Loucy (cell line): ENCODE measurements at regions not wholly inside any gene's neighbourhood (a gene's known extent, or its start where the extent isn't known, plus 50 kb on each side); places are given as distances from the start of the nearest gene placed in this dataset.

Experiments used
- H2AFZ ChIP-seq: fragments of 200-600 bp; sonication (generic); 2 replicates; pipeline ENCODE4 v1.6.0; 2016; ENCODE audit warnings: antibody characterized with exemption, mild to moderate bottlenecking, low read length, moderate library complexity
- H3F3A ChIP-seq: fragments of 200-600 bp; 2 replicates; pipeline ENCODE4 v1.6.0; 2016; ENCODE audit warnings: antibody characterized with exemption, low read depth, mild to moderate bottlenecking
- H3K27me3 ChIP-seq: fragments of 200-600 bp; sonication (generic); 2 replicates; pipeline ENCODE4 v1.6.1; 2014; ENCODE audit warnings: low read length, mild to moderate bottlenecking; ENCODE audit not compliant: insufficient read depth, poor library complexity, severe bottlenecking
- H3K36me3 ChIP-seq: fragments of 200-600 bp; sonication (generic); 2 replicates; pipeline ENCODE4 v1.6.1; 2016; ENCODE audit warnings: low read length; ENCODE audit not compliant: insufficient read depth
- H3K4me1 ChIP-seq: fragments of 200-600 bp; sonication (generic); 2 replicates; pipeline ENCODE4 v1.5.1; 2014; ENCODE audit warnings: low read length, mild to moderate bottlenecking; ENCODE audit not compliant: insufficient read depth, poor library complexity, severe bottlenecking
- H3K4me2 ChIP-seq: fragments of 200-600 bp; sonication (generic); 2 replicates; pipeline ENCODE4 v1.6.0; 2014; ENCODE audit warnings: antibody characterized with exemption, low read length, low read depth, mild to moderate bottlenecking; ENCODE audit not compliant: poor library complexity, severe bottlenecking
- H3K4me3 ChIP-seq: fragments of 200-600 bp; sonication (generic); 2 replicates; pipeline ENCODE4 v1.5.1; 2014; ENCODE audit warnings: low read length, mild to moderate bottlenecking, mixed read lengths; ENCODE audit not compliant: poor library complexity, severe bottlenecking
- H3K79me2 ChIP-seq: fragments of 200-600 bp; sonication (generic); 2 replicates; pipeline ENCODE4 v1.6.1; 2014; ENCODE audit warnings: low read length; ENCODE audit not compliant: insufficient read depth
- H3K9ac ChIP-seq: fragments of 200-600 bp; sonication (generic); 2 replicates; pipeline ENCODE4 v1.6.0; 2014; ENCODE audit warnings: mild to moderate bottlenecking, low read depth, low read length, moderate library complexity; ENCODE audit not compliant: poor library complexity, severe bottlenecking
- H3K9me2 ChIP-seq: fragments of 200-600 bp; sonication (generic); replicated peaks from 2 replicates; pipeline ENCODE4 v1.6.1; 2016; ENCODE audit warnings: low read depth, low read length, mixed read lengths
- H3K9me3 ChIP-seq: fragments of 200-600 bp; sonication (generic); 2 replicates; pipeline ENCODE4 v1.6.1; 2014; ENCODE audit warnings: mild to moderate bottlenecking, antibody characterized with exemption, low read length, low read depth; ENCODE audit not compliant: insufficient read depth
- H4K20me1 ChIP-seq: fragments of 200-600 bp; sonication (generic); 2 replicates; pipeline ENCODE4 v1.6.0; 2014; ENCODE audit warnings: antibody characterized with exemption, low read length, mild to moderate bottlenecking; ENCODE audit not compliant: insufficient read depth, poor library complexity, severe bottlenecking
- EZH2phosphoT487 ChIP-seq: fragments of 200-600 bp; IDR thresholded peaks from 2 replicates; pipeline ENCODE4 v1.6.1; 2018; ENCODE audit warnings: antibody characterized with exemption, mild to moderate bottlenecking, moderate library complexity, borderline replicate concordance
- TF ChIP-seq, protein P1 (sequence below): fragments of 200-600 bp; sonication (generic); conservative IDR thresholded peaks from 2 replicates; pipeline ENCODE4 v1.5.1; 2014; ENCODE audit warnings: mild to moderate bottlenecking, antibody characterized with exemption, low read length

DNA sequence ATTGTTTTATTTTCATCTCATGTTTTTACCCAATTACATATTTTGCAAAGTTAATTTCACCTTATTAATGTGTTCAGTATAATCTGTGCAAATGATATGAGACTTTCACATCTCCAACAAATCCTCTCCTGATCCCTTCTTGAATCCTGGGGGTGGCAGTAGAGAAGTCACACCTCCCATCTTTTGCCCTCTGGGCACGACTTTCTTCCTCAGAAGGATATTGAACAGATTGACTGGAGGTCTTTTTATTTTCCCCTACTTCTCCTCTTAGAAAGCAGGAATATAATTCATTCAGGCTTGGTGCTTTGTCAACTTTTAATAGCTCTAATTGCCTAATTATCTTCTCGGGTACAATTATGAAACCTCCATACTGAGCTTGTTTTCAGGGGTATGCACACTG is 1037.1 kb upstream of the NUDT12 start:
- H3K4me3 ChIP-seq, result no peak overlapping the region
- no peaks in the 10 kb centered on the region for H3F3A ChIP-seq
- no peaks in the 10 kb centered on the region for H3K36me3 ChIP-seq
- no peaks in the 10 kb centered on the region for H3K4me1 ChIP-seq
- H2AFZ ChIP-seq, result no peak overlapping the region
- no peak overlapping the region for H3K4me2 ChIP-seq
- H4K20me1 ChIP-seq, result no peaks in the 10 kb centered on the region
- no peaks in the 10 kb centered on the region for H3K9me3 ChIP-seq
- H3K9ac ChIP-seq, result no peak overlapping the region
- H3K9me2 ChIP-seq, result no peaks in the 10 kb centered on the region
- no peaks in the 10 kb centered on the region for H3K27me3 ChIP-seq
- TF ChIP-seq EZH2phosphoT487, result no peak
- TF ChIP-seq, protein P1, sequence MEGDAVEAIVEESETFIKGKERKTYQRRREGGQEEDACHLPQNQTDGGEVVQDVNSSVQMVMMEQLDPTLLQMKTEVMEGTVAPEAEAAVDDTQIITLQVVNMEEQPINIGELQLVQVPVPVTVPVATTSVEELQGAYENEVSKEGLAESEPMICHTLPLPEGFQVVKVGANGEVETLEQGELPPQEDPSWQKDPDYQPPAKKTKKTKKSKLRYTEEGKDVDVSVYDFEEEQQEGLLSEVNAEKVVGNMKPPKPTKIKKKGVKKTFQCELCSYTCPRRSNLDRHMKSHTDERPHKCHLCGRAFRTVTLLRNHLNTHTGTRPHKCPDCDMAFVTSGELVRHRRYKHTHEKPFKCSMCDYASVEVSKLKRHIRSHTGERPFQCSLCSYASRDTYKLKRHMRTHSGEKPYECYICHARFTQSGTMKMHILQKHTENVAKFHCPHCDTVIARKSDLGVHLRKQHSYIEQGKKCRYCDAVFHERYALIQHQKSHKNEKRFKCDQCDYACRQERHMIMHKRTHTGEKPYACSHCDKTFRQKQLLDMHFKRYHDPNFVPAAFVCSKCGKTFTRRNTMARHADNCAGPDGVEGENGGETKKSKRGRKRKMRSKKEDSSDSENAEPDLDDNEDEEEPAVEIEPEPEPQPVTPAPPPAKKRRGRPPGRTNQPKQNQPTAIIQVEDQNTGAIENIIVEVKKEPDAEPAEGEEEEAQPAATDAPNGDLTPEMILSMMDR, result no peak
- no peaks in the 10 kb centered on the region for H3K79me2 ChIP-seq

DNA sequence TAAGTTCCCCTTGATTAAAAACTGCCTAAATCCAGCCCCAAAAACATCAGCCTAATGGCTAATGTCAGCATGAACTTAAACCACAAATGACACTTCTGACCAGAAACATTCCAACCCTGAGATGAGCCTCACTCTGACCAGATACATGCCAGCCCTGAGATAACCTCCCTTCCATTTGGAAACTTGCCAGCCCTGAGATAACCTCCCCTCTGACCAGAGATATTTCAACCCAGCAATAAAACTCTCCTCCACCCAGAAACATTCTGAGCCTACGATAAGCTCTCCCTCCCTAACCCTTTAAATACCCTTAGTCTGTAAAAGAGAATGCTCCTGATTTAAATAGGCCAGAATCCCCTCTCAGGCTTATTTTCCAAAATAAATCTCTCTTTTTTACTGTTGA is 1035.7 kb upstream of the NUDT12 start:
- no peak overlapping the region for H3K4me3 ChIP-seq
- H3K4me2 ChIP-seq, result no peak overlapping the region
- no peaks in the 10 kb centered on the region for H3F3A ChIP-seq
- no peak overlapping the region for H2AFZ ChIP-seq
- no peaks in the 10 kb centered on the region for H3K27me3 ChIP-seq
- no peak for TF ChIP-seq EZH2phosphoT487
- no peaks in the 10 kb centered on the region for H3K9me3 ChIP-seq
- no peak overlapping the region for H3K9ac ChIP-seq
- H3K79me2 ChIP-seq, result no peaks in the 10 kb centered on the region
- H3K4me1 ChIP-seq, result no peaks in the 10 kb centered on the region
- no peaks in the 10 kb centered on the region for H3K9me2 ChIP-seq
- H4K20me1 ChIP-seq, result no peaks in the 10 kb centered on the region
- H3K36me3 ChIP-seq, result no peaks in the 10 kb centered on the region

DNA sequence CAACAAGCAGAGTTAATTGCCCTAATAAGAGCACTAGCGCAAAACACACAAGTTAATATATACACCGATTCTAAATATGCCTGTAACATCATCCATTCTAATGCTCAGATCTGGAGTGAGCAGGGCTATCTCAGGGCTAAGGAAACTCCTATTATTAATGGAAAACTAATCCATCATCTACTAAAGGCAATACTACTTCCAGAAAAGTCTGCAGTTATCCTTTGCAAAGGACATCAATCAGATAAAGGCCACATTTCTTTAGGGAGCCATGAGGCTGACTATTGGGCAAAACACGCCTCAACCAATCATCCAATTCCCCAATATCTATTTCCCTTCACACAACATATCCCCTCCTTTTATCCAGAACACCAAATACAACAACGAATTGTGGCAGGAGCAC is 1032.3 kb upstream of the NUDT12 start:
- Histone ChIP-seq H3K9me2 (no peaks in the 10 kb centered on the region), H3K4me2 (no peak overlapping the region), H3K4me1 (no peaks in the 10 kb centered on the region), H3K4me3 (no peak overlapping the region), H3F3A (no peaks in the 10 kb centered on the region), H3K79me2 (no peaks in the 10 kb centered on the region), H4K20me1 (no peaks in the 10 kb centered on the region), H3K9ac (no peak overlapping the region), H2AFZ (no peak overlapping the region), H3K9me3 (no peaks in the 10 kb centered on the region), H3K36me3 (no peaks in the 10 kb centered on the region), H3K27me3 (no peaks in the 10 kb centered on the region)
- TF ChIP-seq, protein P1, result no peak
- no peak for TF ChIP-seq EZH2phosphoT487

DNA sequence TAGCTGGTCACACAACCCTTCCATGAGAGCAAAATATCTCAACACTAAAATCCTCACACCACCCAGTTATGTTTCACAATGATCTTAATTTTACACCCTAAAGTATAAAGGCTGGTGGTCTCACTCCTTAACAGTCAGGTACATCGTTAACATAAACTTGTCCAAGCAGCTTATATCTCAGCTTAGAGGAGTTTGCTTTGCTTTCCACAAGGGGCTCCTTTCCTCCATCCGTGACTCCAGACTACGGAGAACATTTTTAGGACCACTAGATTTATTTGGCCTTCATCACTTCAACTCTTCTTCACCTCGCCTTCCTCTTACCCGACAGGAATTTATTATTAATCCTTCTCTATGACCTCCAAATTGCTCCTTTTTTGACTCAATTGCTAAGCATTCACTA is 1014.1 kb upstream of the NUDT12 start:
- H3K4me2 ChIP-seq, result no peak overlapping the region
- no peaks in the 10 kb centered on the region for H3K27me3 ChIP-seq
- TF ChIP-seq EZH2phosphoT487, result no peak
- TF ChIP-seq, protein P1, result no peak
- no peaks in the 10 kb centered on the region for H3K9me2 ChIP-seq
- H3K9ac ChIP-seq, result no peak overlapping the region
- no peaks in the 10 kb centered on the region for H3F3A ChIP-seq
- H3K4me3 ChIP-seq, result no peak overlapping the region
- no peaks in the 10 kb centered on the region for H3K4me1 ChIP-seq
- no peaks in the 10 kb centered on the region for H3K36me3 ChIP-seq
- H3K79me2 ChIP-seq, result no peaks in the 10 kb centered on the region
- H2AFZ ChIP-seq, result no peak overlapping the region
- no peaks in the 10 kb centered on the region for H4K20me1 ChIP-seq
- H3K9me3 ChIP-seq, result no peaks in the 10 kb centered on the region
